Breast epithelium (tissue), 3 donors: ENCODE measurements at regions not wholly inside any gene's neighbourhood (a gene's known extent, or its start where the extent isn't known, plus 50 kb on each side); places are given as distances from the start of the nearest gene placed in this dataset.

Experiments used
- POLR2A ChIP-seq: fragments of 450-650 bp; IDR thresholded peaks from one replicate; pipeline ENCODE4 v1.6.1; 2016; ENCODE audit warnings: antibody characterized with exemption, mild to moderate bottlenecking, moderate library complexity
- POLR2AphosphoS5 ChIP-seq, 3 donors: sonication (generic); formaldehyde crosslinking; IDR thresholded peaks; one replicate each; pipeline ENCODE4 v1.6.1; 2017; ENCODE audit warnings: antibody characterized with exemption in 3 of 3
- TF ChIP-seq, protein P1 (sequence below), 3 donors: fragments of 450-650 bp; IDR thresholded peaks; one replicate each; pipeline ENCODE4 v1.5.1; 2016 to 2017; ENCODE audit warnings: antibody characterized with exemption in 3 of 3, mild to moderate bottlenecking in 3 of 3, moderate library complexity in 3 of 3

DNA sequence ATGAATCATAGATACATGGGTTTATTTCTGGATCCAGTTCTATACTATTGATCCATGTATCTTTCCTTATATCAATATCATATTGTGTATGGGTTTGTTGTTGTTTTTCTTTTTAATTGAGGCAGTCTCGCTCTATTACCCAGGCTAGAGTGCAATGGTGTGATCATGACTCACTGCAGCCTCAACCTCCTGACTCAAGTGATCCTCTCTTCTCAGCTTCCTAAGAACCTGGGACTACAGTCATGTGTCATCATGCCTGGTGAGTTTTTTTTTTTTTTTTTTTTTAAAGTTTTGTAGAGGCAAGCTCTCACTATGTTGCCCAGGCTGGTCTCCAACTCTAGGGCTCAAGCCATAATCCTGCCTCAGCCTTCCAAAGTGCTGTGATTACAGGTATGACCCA is 1589.4 kb upstream of the TENM4 start:
- no peak for TF ChIP-seq POLR2AphosphoS5 (IDR thresholded peaks at IDR 0.05)
- TF ChIP-seq, protein P1, sequence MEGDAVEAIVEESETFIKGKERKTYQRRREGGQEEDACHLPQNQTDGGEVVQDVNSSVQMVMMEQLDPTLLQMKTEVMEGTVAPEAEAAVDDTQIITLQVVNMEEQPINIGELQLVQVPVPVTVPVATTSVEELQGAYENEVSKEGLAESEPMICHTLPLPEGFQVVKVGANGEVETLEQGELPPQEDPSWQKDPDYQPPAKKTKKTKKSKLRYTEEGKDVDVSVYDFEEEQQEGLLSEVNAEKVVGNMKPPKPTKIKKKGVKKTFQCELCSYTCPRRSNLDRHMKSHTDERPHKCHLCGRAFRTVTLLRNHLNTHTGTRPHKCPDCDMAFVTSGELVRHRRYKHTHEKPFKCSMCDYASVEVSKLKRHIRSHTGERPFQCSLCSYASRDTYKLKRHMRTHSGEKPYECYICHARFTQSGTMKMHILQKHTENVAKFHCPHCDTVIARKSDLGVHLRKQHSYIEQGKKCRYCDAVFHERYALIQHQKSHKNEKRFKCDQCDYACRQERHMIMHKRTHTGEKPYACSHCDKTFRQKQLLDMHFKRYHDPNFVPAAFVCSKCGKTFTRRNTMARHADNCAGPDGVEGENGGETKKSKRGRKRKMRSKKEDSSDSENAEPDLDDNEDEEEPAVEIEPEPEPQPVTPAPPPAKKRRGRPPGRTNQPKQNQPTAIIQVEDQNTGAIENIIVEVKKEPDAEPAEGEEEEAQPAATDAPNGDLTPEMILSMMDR (IDR thresholded peaks at IDR 0.05) = no peak
- TF ChIP-seq POLR2A = no peak
